ENCODE measurements at regions not wholly inside any gene's neighbourhood (a gene's known extent, or its start where the extent isn't known, plus 50 kb on each side); places are given as distances from the start of the nearest gene placed in this dataset.

- no peak for TF ChIP-seq KDM4B (IDR thresholded peaks at IDR 0.05; ENCODE audit: borderline replicate concordance in 2 of 2, low read depth in 1 of 2)
- TF ChIP-seq SMARCA5 (IDR thresholded peaks at IDR 0.05): no peak
- no peak for TF ChIP-seq POLR2AphosphoS2 (IDR thresholded peaks at IDR 0.05; ENCODE audit: low read length)
- no peak for TF ChIP-seq ARNT (IDR thresholded peaks at IDR 0.05)
- TF ChIP-seq TCF7L2 (IDR thresholded peaks at IDR 0.05; ENCODE audit: low read depth, low read length): no peak
- TF ChIP-seq GABPA (tag; conservative IDR thresholded peaks at IDR 0.05; ENCODE audit: low read depth): no peak
- no peak for TF ChIP-seq ZFP1 (CRISPR knock-in tag; IDR thresholded peaks at IDR 0.05)
- no peak for TF ChIP-seq GTF2F1 (IDR thresholded peaks at IDR 0.05; ENCODE audit: low read depth, low read length)
- no peak for TF ChIP-seq CTCF (IDR thresholded peaks at IDR 0.05 in 2 of 3, conservative IDR thresholded peaks at IDR 0.05 in 1 of 3; ENCODE audit: insufficient read depth in 2 of 3, low read depth in 1 of 3, low read length in 3 of 3)
- TF ChIP-seq, protein P1, sequence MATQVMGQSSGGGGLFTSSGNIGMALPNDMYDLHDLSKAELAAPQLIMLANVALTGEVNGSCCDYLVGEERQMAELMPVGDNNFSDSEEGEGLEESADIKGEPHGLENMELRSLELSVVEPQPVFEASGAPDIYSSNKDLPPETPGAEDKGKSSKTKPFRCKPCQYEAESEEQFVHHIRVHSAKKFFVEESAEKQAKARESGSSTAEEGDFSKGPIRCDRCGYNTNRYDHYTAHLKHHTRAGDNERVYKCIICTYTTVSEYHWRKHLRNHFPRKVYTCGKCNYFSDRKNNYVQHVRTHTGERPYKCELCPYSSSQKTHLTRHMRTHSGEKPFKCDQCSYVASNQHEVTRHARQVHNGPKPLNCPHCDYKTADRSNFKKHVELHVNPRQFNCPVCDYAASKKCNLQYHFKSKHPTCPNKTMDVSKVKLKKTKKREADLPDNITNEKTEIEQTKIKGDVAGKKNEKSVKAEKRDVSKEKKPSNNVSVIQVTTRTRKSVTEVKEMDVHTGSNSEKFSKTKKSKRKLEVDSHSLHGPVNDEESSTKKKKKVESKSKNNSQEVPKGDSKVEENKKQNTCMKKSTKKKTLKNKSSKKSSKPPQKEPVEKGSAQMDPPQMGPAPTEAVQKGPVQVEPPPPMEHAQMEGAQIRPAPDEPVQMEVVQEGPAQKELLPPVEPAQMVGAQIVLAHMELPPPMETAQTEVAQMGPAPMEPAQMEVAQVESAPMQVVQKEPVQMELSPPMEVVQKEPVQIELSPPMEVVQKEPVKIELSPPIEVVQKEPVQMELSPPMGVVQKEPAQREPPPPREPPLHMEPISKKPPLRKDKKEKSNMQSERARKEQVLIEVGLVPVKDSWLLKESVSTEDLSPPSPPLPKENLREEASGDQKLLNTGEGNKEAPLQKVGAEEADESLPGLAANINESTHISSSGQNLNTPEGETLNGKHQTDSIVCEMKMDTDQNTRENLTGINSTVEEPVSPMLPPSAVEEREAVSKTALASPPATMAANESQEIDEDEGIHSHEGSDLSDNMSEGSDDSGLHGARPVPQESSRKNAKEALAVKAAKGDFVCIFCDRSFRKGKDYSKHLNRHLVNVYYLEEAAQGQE (IDR thresholded peaks at IDR 0.05; ENCODE audit: borderline replicate concordance): no peak
- TF ChIP-seq, protein P1 (CRISPR knock-in tag; IDR thresholded peaks at IDR 0.05; ENCODE audit: low read depth): no peak
- TF ChIP-seq GTF2E2 (tag; IDR thresholded peaks at IDR 0.05): no peak
- TF ChIP-seq RBBP5 (IDR thresholded peaks at IDR 0.05; ENCODE audit: borderline replicate concordance, insufficient read depth, low read length, poor library complexity, severe bottlenecking): no peak
- TF ChIP-seq ZSCAN29 (IDR thresholded peaks at IDR 0.05): no peak
Observed at GRCh38 chr13:29940715-29941114, 90.3 kb upstream of the UBL3 start.
